ENCODE measurements at regions not wholly inside any gene's neighbourhood (a gene's known extent, or its start where the extent isn't known, plus 50 kb on each side); places are given as distances from the start of the nearest gene placed in this dataset.

- Histone ChIP-seq H3K4me2 (ENCODE audit: insufficient read depth, low read length) (no peak overlapping the region), H3K9me3 (replicated peaks; ENCODE audit: control insufficient read depth, insufficient read depth, low read depth, low read length) (no peaks in the 10 kb centered on the region), H3K27me3 (ENCODE audit: control insufficient read depth in 2 of 2, insufficient read depth in 2 of 2, low read length in 2 of 2) (peaks cover 12 to 31% of the 10 kb centered on the region in 2 experiments), H3K79me2 (ENCODE audit: control insufficient read depth, insufficient read depth, low read length) (no peaks in the 10 kb centered on the region), H3K36me3 (ENCODE audit: control insufficient read depth, insufficient read depth, low read length) (no peaks in the 10 kb centered on the region), H4K20me1 (replicated peaks; ENCODE audit: control insufficient read depth, insufficient read depth, low read length) (no peaks in the 10 kb centered on the region), H3K27ac (ENCODE audit: extremely low read depth, low read depth, low read length) (no peak overlapping the region), H3K9me1 (ENCODE audit: control insufficient read depth, insufficient read depth, low read length) (no peaks in the 10 kb centered on the region), H3K4me1 (replicated peaks in 1 of 2; ENCODE audit: control insufficient read depth in 2 of 2, insufficient read depth in 2 of 2, low read length in 2 of 2) (no peaks in the 10 kb centered on the region), H2AFZ (ENCODE audit: low read depth, low read length) (no peak overlapping the region), H3K9ac (ENCODE audit: insufficient read depth in 1 of 2, low read depth in 2 of 2, low read length in 2 of 2) (no peak overlapping the region), H3K4me3 (no peak overlapping the region)
- in situ Hi-C loops (cut with MboI), result no loop called here
- 6% methylated on average over 2 of the region's 2 CpGs for WGBS (ENCODE audit: insufficient coverage, low coverage, missing lambda C conversion rate)
- FAIRE-seq (no peak), ATAC-seq (no peak), DNase-seq (ENCODE audit: extremely low read depth in 1 of 4, low spot score in 3 of 4) (no peak)
- TF ChIP-seq ARID3A (IDR thresholded peaks at IDR 0.05; ENCODE audit: borderline replicate concordance, low read depth, low read length) (no peak), TAL1 (IDR thresholded peaks at IDR 0.05) (no peak), RAD21 (CRISPR knock-in tag; conservative IDR thresholded peaks at IDR 0.05 in 1 of 2, IDR thresholded peaks at IDR 0.05 in 1 of 2) (no peak), ZNF639 (CRISPR knock-in tag; conservative IDR thresholded peaks at IDR 0.05 in 1 of 2, IDR thresholded peaks at IDR 0.05 in 1 of 2) (no peak), PPARD (CRISPR knock-in tag; IDR thresholded peaks at IDR 0.05) (no peak)
- intact Hi-C loops (cut with micrococcal nuclease), result no loop called here
- BruUV-seq (replicated peaks), result no TSS peak
- CTCF ChIA-PET (ENCODE audit: low intra/inter-chr PET ratio), result no interaction called here
- POLR2A ChIA-PET, result interaction anchor here (0.5 kb wide), 1 partner anchor 197 kb away, joined by 3 read pairs; no protein-coding TSS in a partner anchor
These were observed 83.8 kb upstream of the ERCC6L2 start for GRCh38 chr9:95791695-95792094.

All from K562 (cell line).